Ovary (tissue), 7 donors: ENCODE measurements at regions not wholly inside any gene's neighbourhood (a gene's known extent, or its start where the extent isn't known, plus 50 kb on each side); places are given as distances from the start of the nearest gene placed in this dataset.
"Not testable (repeated sequence)": the region's sequence is repeated elsewhere in the genome, so short reads cannot be mapped to it uniquely, and the experiment has no call there.

ENCODE experiments used
- DNase-seq, 5 donors: peaks; one replicate each; pipeline ENCODE4 v3.0.0-alpha.2; 2019 to 2020
- H3K27ac ChIP-seq, 2 donors: fragments of 200-600 bp; one replicate each; pipeline versions ENCODE4 v1.5.1 to v1.8.0; 2019 to 2022
- H3K27me3 ChIP-seq: fragments of 200-600 bp; one replicate; pipeline ENCODE4 v1.8.0; 2022
- H3K36me3 ChIP-seq: fragments of 200-600 bp; sonication (generic); one replicate; pipeline ENCODE4 v1.5.1; 2019
- H3K4me1 ChIP-seq: one replicate; pipeline ENCODE4 v1.8.1; 2013; ENCODE audit warnings: mild to moderate bottlenecking, moderate library complexity; ENCODE audit not compliant: insufficient read depth
- H3K4me3 ChIP-seq: fragments of 200-600 bp; sonication (generic); one replicate; pipeline ENCODE4 v1.5.1; 2017
- H3K9me3 ChIP-seq, 2 donors: fragments of 200-600 bp in 1 of 2; sonication (generic) in 1 of 2; one replicate each; pipeline versions ENCODE4 v1.5.1 to v1.8.1; 2013 to 2019; ENCODE audit warnings: mild to moderate bottlenecking in 1 of 2, moderate library complexity in 1 of 2
- CTCF ChIP-seq, 3 donors: fragments of 450-650 bp in 2 of 3; fragments of 200-600 bp in 1 of 3; IDR thresholded peaks; one replicate each; pipeline versions ENCODE4 v1.5.1 to v1.8.0; 2016 to 2022; ENCODE audit warnings: antibody characterized with exemption in 3 of 3, mild to moderate bottlenecking in 1 of 3
- EP300 ChIP-seq: sonication (generic); formaldehyde crosslinking; IDR thresholded peaks from one replicate; pipeline ENCODE4 v1.6.1; 2017; ENCODE audit warnings: antibody characterized with exemption
- POLR2A ChIP-seq: fragments of 450-650 bp; IDR thresholded peaks from one replicate; pipeline ENCODE4 v1.6.1; 2017; ENCODE audit warnings: antibody characterized with exemption, mild to moderate bottlenecking, moderate library complexity
- WGBS, 3 donors: extraction: QIAGEN DNeasy Blood & Tissue Kit in 1 of 3; methylation state at CpG; one replicate each; pipeline versions ENCODE4 v1.1.5 to v1.1.7; 2013 to 2017; 5-methylcytosine and 5-hydroxymethylcytosine counted together
- intact Hi-C, 4 donors: fragments of 100-400 bp; cut with DNase I; formaldehyde crosslinking; loops; one replicate each; pipeline versions ENCODE4 v1.11.0 to v1.15.1; 2022 to 2023
- donor health status: DM: no; HTN: no; CAD: no; lungs with moderate emphysema.
- donor health status: DM: no; HTN: no; CAD: no.
- donor health status: Bipolar disorder and iron deficiency.
- donor health status: DM: no; HTN: no; CAD: no.
- donor health status: DM: yes; HTN: yes; CAD: no.

GRCh38 chr3:158935846-158936245, 134.0 kb downstream of the MFSD1 start:
- no peaks in the 10 kb centered on the region for H3K9me3 ChIP-seq
- intact Hi-C loops = no loop called here
- no peak for TF ChIP-seq CTCF (IDR thresholded peaks at IDR 0.05)
- no peak for TF ChIP-seq POLR2A
- TF ChIP-seq EP300 = no peak
- no peaks in the 10 kb centered on the region for H3K36me3 ChIP-seq
- no peaks in the 10 kb centered on the region for H3K27me3 ChIP-seq
- no peaks in the 10 kb centered on the region for H3K4me1 ChIP-seq
- no peak overlapping the region for H3K4me3 ChIP-seq
- no peak overlapping the region for H3K27ac ChIP-seq
- no peak for DNase-seq
- WGBS, 3 donors = 80 to 86% (median 84%) methylated on average over 5 of the region's 5 CpGs

DNA sequence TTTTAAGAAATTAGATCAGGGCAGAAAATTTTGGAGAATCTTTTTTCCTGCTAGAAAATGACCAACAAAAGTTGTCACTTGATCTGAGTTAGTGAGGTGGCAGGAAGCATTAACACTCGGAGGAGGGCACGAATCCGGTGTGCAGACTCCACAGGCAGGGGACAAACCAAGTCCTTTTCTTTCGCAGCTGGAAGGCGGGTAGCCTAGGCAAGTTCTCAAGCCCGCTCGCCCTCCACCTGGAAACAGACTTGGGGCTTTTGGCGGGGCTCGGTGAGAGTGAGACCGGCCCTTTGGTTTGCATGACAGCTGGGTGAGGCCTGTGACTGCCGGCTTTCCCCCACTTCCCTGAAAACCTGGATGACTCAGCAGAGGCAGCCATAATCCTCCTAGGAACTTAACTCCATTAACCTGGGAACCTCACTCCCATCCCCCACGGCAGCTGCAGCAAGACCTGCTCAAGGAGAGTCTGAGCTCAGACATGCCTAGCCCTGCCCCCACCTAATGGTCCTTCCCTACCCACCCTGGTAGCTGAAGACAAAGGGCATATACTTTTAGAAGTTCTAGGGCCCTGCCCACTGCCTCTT, 134.8 kb downstream of the MFSD1 start:
- Histone ChIP-seq H3K9me3 (no peaks in the 10 kb centered on the region), H3K36me3 (no peaks in the 10 kb centered on the region), H3K27ac (no peak overlapping the region), H3K4me3 (no peak overlapping the region), H3K27me3 (no peaks in the 10 kb centered on the region), H3K4me1 (no peaks in the 10 kb centered on the region)
- TF ChIP-seq CTCF (IDR thresholded peaks at IDR 0.05) (no peak), POLR2A (no peak), EP300 (no peak)
- intact Hi-C loops = no loop called here
- DNase-seq = no peak
- WGBS, 3 donors = 87 to 94% (median 89%) methylated on average over 12 of the region's 12 CpGs

- no peak for DNase-seq
- Histone ChIP-seq H3K27ac (no peak overlapping the region), H3K4me1 (no peaks in the 10 kb centered on the region), H3K27me3 (no peaks in the 10 kb centered on the region), H3K9me3 (no peaks in the 10 kb centered on the region), H3K4me3 (no peak overlapping the region), H3K36me3 (no peaks in the 10 kb centered on the region)
- intact Hi-C loops = no loop called here
- TF ChIP-seq POLR2A = no peak
- 73 to 86% (median 86%) methylated on average over 8 of the region's 8 CpGs for WGBS, 3 donors
Measured at GRCh38 chr3:158950178-158950901, 148.5 kb downstream of the MFSD1 start.

- no peak for DNase-seq
- Histone ChIP-seq H3K9me3 (no peaks in the 10 kb centered on the region), H3K27ac (no peak overlapping the region), H3K4me1 (no peaks in the 10 kb centered on the region), H3K36me3 (no peaks in the 10 kb centered on the region), H3K27me3 (no peaks in the 10 kb centered on the region), H3K4me3 (no peak overlapping the region)
- 85 to 92% (median 88%) methylated on average over 1 of the region's 1 CpG for WGBS, 3 donors
- TF ChIP-seq POLR2A (no peak), EP300 (no peak), CTCF (IDR thresholded peaks at IDR 0.05) (no peak)
- intact Hi-C loops = no loop called here
Measured at GRCh38 chr3:158953131-158953530, 151.3 kb downstream of the MFSD1 start.

DNA sequence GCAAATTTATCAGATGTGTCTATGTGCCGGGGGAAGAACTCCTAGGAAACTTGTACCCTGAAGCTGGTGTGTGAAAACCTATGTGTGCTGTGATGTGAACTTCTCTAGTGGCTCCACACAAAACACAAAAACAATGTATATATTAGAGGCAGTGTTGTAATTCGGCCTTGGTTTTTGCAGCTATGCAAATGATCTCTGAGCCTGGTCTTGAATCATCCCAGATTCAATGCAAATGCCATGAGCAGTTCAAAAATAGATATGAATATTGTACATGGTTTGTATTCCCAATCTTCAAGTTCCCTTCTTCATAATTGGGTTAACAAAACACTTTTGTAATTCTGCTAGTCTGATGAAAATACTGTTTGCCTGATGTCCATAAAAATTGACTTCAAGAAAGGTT, 152.6 kb downstream of the MFSD1 start:
- TF ChIP-seq CTCF (IDR thresholded peaks at IDR 0.05) (no peak), POLR2A (no peak), EP300 (no peak)
- Histone ChIP-seq H3K27me3 (no peaks in the 10 kb centered on the region), H3K9me3 (no peaks in the 10 kb centered on the region), H3K4me1 (no peaks in the 10 kb centered on the region), H3K4me3 (no peak overlapping the region), H3K36me3 (no peaks in the 10 kb centered on the region), H3K27ac (no peak overlapping the region)
- DNase-seq = no peak
- intact Hi-C loops = no loop called here
- 43 to 55% (median 54%) methylated on average over 2 of the region's 2 CpGs for WGBS, 3 donors

DNA sequence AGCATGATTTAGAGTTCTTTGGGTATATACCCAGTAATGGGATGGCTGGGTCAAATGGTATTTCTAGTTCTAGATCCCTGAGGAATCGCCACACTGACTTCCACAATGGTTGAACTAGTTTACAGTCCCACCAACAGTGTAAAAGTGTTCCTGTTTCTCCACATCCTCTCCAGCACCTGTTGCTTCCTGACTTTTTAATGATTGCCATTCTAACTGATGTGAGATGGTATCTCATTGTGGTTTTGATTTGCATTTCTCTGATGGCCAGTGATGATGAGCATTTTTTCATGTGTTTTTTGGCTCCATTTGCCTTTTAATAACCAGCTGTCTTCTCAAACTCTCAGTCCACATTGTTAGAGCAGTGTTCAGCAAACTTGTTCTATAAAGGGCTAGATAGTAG, 155.9 kb downstream of the MFSD1 start:
- DNase-seq, intact Hi-C loops, H3K4me1 ChIP-seq, H3K27ac ChIP-seq, H3K4me3 ChIP-seq, H3K27me3 ChIP-seq, H3K36me3 ChIP-seq, H3K9me3 ChIP-seq: not testable (repeated sequence)
- 67% methylated on average over 1 of the region's 1 CpG; no CpG with 5 or more reads in 2 of the 3 donors for WGBS, 3 donors
